ENCODE measurements at regions not wholly inside any gene's neighbourhood (a gene's known extent, or its start where the extent isn't known, plus 50 kb on each side); places are given as distances from the start of the nearest gene placed in this dataset.

DNA sequence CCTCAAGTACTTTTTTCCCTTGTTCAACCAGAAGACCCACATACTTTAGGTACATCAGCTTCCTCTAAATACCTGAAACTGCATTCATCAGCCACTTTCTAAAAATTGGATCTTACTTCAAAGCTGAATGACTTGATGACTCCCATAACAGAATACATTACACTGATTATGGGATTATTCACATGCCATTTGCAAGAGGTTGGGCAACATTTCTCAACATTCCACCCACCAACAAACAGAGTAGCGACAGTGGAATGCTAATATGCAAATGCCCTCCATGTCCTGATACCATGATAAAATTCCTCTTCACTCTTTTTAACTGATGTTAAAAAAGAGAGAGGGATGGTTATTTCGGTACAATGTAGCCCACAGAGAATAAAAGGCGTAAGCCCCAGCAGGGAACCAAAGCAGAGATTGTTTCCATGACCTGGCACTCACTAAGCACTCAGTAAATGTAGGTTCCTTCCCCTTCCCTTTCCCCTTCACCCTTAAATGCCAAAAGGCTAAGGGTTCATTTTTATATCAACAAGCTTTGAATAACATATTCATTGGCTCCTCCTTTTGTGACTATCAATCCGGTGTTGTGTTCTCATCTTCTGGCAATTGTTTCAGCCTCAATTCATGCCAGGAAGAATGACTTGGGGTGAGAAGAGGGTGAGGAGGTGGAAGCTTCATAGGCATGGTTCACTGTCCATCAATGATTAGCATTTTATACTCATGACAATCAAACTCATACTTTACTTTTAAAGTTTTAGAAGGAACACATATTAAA, 317.2 kb downstream of the DHX15 start:
- TF ChIP-seq NR2F2 (IDR thresholded peaks at IDR 0.05), result no peak
- TF ChIP-seq JUND (IDR thresholded peaks at IDR 0.05), result no peak
- TF ChIP-seq, protein P1, sequence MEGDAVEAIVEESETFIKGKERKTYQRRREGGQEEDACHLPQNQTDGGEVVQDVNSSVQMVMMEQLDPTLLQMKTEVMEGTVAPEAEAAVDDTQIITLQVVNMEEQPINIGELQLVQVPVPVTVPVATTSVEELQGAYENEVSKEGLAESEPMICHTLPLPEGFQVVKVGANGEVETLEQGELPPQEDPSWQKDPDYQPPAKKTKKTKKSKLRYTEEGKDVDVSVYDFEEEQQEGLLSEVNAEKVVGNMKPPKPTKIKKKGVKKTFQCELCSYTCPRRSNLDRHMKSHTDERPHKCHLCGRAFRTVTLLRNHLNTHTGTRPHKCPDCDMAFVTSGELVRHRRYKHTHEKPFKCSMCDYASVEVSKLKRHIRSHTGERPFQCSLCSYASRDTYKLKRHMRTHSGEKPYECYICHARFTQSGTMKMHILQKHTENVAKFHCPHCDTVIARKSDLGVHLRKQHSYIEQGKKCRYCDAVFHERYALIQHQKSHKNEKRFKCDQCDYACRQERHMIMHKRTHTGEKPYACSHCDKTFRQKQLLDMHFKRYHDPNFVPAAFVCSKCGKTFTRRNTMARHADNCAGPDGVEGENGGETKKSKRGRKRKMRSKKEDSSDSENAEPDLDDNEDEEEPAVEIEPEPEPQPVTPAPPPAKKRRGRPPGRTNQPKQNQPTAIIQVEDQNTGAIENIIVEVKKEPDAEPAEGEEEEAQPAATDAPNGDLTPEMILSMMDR (IDR thresholded peaks at IDR 0.05; ENCODE audit: low read depth, low read length, missing input control), result no peak
- TF ChIP-seq, protein P2, sequence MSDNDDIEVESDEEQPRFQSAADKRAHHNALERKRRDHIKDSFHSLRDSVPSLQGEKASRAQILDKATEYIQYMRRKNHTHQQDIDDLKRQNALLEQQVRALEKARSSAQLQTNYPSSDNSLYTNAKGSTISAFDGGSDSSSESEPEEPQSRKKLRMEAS (IDR thresholded peaks at IDR 0.05), result no peak
- TF ChIP-seq FOXA1 (IDR thresholded peaks at IDR 0.05), result no peak
- no peak for TF ChIP-seq RAD21 (IDR thresholded peaks at IDR 0.05)
- TF ChIP-seq YY1 (IDR thresholded peaks at IDR 0.05), result no peak
- no peak for TF ChIP-seq EGR1 (IDR thresholded peaks at IDR 0.05; ENCODE audit: low read depth in 2 of 2)
- TF ChIP-seq GABPA (IDR thresholded peaks at IDR 0.05 in 1 of 2, conservative IDR thresholded peaks at IDR 0.05 in 1 of 2), result no peak
- TF ChIP-seq, protein P3, sequence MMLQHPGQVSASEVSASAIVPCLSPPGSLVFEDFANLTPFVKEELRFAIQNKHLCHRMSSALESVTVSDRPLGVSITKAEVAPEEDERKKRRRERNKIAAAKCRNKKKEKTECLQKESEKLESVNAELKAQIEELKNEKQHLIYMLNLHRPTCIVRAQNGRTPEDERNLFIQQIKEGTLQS (IDR thresholded peaks at IDR 0.05), result no peak
- no peak for TF ChIP-seq TAF1 (conservative IDR thresholded peaks at IDR 0.05)
